HK-2 (cell line): ENCODE measurements at regions not wholly inside any gene's neighbourhood (a gene's known extent, or its start where the extent isn't known, plus 50 kb on each side); places are given as distances from the start of the nearest gene placed in this dataset.
A peak's percentile ranks its signal among the peaks of the same experiment; 100 is the strongest.
"Not testable (repeated sequence)": the region's sequence is repeated elsewhere in the genome, so short reads cannot be mapped to it uniquely, and the experiment has no call there.

Experiments used
- DNase-seq: peaks from one replicate; pipeline ENCODE4 v3.0.0-alpha.2; 2018; ENCODE audit not compliant: unreplicated experiment

GRCh38 chr5:111635151-111635902, 121.7 kb downstream of the NREP start:
- DNase-seq = no peak

DNA sequence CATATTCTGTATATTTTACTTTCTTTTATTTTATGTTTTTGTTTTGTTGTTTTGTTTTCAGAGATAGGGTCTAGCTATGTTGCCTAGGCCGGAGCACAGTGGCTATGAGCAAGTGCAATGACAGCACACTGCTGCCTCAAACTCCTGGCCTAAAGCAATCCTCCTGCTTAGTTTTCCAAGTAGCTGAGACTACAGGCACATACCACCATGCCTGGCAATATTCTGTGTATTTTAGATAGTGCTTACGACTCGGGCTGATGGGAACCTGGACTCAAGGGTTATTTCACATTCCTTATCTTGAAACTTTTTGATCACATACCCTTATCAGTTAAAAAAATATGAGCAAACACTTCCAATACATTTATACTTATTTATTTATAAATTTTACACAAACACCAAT, 119.0 kb upstream of the STARD4 start:
- no peak for DNase-seq

GRCh38 chr5:111628901-111629300, 116.6 kb upstream of the STARD4 start:
- no peak for DNase-seq

DNA sequence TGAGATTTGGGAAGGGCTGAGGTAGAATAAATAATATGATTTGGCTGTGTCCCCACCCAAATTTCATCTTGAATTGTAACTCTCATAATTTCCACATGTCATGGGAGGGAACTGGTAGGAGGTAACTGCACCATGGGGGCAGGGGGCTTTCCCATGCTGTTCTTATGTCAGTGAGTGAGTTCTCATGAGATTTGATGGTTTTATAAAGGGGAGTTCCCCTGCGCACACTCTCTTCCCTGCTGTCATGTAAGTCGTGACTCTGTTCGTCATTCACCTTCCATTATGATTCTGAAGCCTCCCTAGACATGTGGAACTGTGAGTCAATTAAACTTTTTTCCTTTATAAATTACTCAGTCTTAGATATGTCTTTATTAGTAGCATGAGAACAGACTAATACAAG, 115.5 kb upstream of the STARD4 start:
- no peak for DNase-seq

DNA sequence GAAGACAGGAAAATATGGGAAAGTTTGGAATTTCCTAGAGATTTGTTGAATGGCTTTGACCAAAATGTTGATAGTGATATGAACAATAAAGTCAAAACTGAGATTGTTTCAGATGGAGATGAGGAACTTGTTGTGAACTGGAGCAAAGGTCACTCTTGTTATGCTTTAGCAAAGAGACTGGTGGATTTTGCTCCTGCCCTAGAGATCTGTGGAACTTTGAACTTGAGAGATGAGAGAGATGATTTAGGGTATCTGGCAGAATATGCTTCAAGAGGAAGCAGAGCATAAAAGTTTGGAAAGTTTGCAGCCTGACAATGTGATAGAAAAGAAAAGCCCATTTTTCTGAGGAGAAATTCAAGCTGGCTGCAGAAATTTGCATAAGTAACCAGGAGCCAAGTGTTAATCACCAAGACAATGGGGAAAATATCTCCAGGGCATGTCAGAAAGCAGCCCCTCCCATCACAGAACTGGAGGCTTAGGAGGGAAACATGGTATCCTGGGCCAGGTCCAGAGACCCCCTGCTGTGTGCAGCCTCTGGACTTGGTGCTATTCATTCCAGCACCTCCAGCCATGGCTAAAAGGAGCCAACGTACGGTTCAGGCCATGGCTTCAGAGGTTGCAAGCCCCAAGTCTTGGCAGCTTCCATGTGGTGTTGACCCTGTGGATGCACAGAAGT, 114.3 kb upstream of the STARD4 start:
- no peak for DNase-seq

GRCh38 chr5:111618623-111619271, 106.4 kb upstream of the STARD4 start:
- no peak for DNase-seq

DNA sequence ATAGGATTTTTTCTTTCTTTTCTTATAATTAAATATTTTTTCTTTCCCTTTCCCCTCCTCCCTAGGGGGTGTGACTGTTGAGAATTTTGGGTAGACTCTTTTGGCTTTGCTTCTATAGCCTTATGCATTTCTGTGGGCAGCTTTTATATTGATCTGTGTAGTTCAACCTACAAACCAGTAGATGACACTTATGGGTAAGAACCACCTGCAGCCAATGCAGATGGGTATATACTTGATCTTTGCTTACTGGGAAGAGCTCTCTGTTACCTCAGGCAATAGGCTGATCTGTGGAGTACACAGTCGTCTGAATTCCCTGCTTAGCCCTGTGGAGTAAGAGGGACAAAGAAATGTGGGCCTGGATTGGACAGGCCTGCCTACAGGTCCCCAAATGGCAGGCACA, 102.7 kb upstream of the STARD4 start:
- DNase-seq = no peak

- DNase-seq = not testable (repeated sequence)
These were observed 99.8 kb upstream of the STARD4 start for GRCh38 chr5:111612013-111612630.

DNA sequence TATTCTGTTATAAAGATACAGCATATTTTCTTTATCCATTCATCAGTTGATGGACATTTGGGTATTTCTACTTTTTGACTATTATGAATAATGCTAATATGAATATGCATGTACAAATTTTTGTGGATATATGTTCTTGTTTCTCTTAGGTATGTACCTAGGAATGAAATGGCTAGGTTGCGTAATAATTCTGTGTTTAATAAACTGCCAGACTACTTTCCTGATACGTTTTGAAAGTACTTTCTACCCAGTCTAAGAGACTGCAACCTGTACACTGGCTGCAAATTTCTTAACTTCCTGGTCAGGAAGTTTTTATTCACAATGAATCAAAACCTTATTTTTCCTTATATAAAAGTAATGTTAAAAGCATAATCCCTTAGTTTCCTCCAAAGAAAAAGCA, 93.9 kb upstream of the STARD4 start:
- DNase-seq = no peak

DNA sequence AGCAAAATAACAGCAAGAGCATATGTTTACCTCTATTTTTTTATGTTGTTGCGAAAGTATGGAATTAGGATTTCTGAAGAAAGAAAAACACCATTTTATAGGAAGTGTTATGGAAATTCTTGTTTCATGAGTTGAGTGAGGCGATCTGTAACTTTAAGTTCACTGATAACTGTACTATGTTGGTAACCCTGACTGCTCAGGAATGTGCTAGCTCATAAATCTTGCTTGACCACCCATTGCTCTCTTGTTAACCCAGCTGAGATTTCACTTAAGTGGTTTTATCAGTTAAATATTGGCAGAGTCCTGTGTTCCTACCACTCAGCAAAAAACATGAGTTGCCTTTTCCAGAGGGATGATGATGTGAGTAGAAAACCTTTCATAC, 91.1 kb upstream of the STARD4 start:
- DNase-seq = peak; percentile 7

DNA sequence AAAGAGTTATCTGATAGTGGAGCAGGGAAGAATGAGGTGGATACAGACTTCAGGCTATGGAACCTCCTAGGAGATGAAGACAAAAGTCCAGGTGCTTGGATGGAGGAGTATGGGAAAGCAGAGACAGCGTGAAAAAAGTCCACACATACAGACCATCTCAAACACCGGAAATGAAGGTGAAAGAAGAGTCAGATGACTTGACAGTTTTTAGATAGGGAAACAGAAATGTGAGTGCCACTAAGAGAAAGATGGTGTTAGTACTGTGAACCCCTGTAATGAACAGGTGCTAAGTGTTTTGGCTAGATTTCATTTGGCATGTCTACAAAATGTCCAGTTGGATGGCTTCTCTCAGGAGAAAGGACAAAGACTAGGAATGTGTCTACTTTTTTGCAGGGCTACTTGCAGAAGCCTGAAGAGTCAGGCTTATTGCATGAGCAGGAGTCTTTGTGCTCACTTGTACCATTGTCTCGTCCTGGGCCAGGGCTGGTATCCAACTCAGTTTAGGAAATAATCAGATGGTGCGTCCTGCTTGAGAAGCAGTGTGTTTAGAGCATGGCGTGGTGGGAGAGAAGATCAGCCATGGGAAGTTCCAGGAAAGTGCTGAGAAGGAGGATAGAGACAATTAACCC, 90.6 kb upstream of the STARD4 start:
- no peak for DNase-seq

GRCh38 chr5:111598996-111599395, 86.7 kb upstream of the STARD4 start:
- no peak for DNase-seq

GRCh38 chr5:111597491-111597890, 85.2 kb upstream of the STARD4 start:
- no peak for DNase-seq

DNA sequence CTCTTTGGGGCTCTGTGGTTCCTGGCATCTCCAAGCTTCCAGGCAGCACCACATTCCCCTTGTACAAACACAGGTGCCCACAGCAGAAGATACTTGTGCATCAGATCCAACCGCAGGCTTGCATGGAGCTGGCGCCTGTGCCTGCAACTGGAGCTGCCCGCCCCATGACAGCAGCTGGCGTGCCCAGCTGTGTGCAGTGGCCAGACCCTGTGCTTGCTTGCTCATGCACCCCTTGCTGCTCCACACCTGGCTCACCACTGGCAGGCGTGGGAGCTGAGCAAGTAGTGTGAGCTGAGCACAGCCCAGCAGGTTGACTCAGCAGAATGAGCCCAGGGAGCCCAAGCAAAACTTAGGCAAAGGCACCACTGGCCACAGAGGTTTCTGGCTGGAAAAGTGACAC, 84.4 kb upstream of the STARD4 start:
- DNase-seq = no peak

DNA sequence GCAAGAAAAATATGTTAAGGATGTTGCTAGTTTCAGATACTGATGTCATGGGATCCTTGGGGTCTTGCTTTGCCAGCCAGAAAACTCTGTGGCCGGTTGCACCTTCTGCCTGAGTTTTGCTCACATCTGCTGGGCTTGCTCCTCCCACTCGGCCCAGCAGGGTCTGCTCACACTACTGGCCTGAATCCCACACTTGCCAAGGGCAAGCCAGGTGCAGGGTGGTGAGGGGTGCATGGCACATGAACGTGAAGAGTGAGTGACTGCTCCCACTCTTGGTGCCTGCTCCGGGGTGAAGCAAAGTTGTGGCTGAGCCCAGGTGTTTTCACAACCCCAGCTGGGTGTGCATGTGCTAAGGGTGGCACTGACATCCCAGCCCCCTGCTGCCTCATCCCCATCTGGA, 83.1 kb upstream of the STARD4 start:
- DNase-seq = no peak

GRCh38 chr5:111589316-111589715, 77.0 kb upstream of the STARD4 start:
- no peak for DNase-seq

DNA sequence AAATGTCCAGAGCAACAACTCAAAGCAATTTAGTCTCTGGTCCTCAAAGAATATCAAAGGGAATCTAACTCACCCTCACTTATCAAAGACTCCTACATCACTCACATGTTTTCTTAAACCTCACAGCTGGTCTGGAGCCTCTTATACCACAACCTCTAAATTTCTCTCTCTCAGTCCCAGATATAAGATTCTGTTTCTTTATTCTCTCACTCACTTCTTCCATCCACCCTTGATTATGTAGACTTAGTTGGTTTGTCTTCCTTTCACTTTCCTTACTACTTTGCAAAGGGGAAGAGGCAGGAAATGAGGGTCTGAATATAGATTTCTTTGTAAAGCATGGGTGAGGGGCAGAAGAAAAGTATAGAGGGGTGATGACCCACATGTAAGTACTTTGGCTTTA, 75.4 kb upstream of the STARD4 start:
- DNase-seq = no peak

- DNase-seq = no peak
These were observed 73.6 kb upstream of the STARD4 start for GRCh38 chr5:111585946-111586345.

- DNase-seq = no peak
These were observed 73.0 kb upstream of the STARD4 start for GRCh38 chr5:111585291-111585690.

DNA sequence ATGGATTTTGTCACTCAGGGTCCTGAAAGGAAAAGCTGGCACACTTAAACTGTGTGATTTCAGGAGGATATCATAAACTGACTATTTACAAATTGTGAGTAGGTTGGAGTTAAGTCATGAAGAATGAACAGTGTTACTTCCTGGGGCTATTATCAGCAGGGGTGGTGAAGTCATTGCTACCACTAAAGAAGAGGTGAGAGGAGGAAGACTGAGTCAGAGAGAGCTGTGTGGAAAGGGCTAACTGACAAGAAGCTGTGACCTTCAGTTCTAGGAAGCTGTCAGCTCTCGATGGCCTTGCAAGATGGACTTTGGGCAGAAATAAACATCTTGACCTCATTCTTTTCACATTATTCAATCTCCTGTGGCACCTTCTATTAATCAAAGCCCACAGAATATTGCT, 72.3 kb upstream of the STARD4 start:
- peak; percentile 11 for DNase-seq

DNA sequence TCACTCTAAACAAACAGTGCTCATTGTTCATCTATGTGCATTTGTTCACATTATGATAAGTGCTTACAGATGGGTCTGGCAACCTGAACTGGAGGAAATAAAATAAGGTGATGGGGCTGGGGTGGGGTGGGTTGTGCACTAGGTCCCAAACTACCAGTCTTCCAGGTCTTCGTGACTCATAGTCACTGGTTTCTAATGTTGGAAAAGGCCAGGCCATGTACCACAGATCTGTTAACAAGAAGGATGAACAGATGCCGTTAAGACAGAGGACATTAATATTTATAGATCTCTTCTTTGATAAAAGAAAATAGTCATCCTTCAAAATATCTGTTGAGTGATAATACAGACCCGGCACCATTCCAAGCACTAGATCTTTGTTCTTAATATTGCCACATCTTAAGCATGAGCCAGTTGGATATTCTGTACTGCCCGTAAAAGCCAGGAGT, 71.4 kb upstream of the STARD4 start:
- no peak for DNase-seq

DNA sequence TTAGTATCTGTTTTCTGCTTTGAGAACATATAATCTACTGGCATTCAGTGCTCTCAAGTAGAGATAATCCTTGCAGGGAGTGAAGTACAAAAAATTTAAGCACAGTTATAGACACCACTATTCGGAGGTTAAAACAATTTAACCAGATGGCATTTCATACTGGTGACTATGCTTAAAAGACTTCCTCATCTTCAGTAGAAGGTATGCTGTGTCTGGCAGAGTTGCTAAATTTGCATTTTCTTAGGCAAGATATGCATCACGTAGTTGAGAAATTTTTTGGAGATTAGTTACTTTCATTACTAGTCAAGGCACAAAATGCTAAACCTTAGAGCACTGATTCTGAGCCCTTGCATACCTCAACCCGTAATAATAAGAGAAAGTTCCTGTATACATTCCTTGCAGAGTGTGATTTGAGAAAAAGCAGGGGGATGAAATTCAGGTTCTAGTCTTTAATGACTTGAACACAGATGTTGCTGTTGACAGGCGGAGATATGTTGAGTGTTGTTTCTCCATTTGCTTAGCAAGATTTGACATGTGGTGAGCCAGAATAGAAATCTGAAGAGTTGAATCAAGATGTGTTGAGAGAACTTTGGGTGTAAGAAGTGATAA, 70.8 kb upstream of the STARD4 start:
- no peak for DNase-seq
